HL-60 (cell line): ENCODE measurements at regions not wholly inside any gene's neighbourhood (a gene's known extent, or its start where the extent isn't known, plus 50 kb on each side); places are given as distances from the start of the nearest gene placed in this dataset.
A peak's percentile ranks its signal among the peaks of the same experiment; 100 is the strongest.

Experiments
- DNase-seq, 2 experiments: peaks; one replicate each; pipeline ENCODE4 v3.0.0-alpha.2; 2010 to 2020; ENCODE audit warnings: low read depth in 1 of 2, low spot score in 1 of 2
- H3K27ac ChIP-seq: fragments of 250-450 bp; sonication (Bioruptor Pico); replicated peaks from 2 replicates; pipeline ENCODE4 v1.5.1; 2020; ENCODE audit warnings: mild to moderate bottlenecking, moderate library complexity
- H3K27me3 ChIP-seq: fragments of 250-450 bp; sonication (Bioruptor Pico); 2 replicates; pipeline ENCODE4 v1.5.1; 2021; ENCODE audit warnings: mild to moderate bottlenecking, moderate library complexity; ENCODE audit not compliant: insufficient read depth, poor library complexity, severe bottlenecking
- H3K4me3 ChIP-seq: replicated peaks from 2 replicates; pipeline ENCODE4 v1.5.1; 2011; ENCODE audit warnings: mild to moderate bottlenecking, control low read depth, low read length; ENCODE audit not compliant: insufficient read depth
- CTCF ChIP-seq: IDR thresholded peaks from one replicate; pipeline ENCODE4 v1.5.1; 2011; ENCODE audit warnings: low read length, control low read depth, inconsistent platforms; ENCODE audit not compliant: insufficient read depth
- GABPA ChIP-seq: IDR thresholded peaks from 2 replicates; pipeline ENCODE4 v1.6.1; 2012; ENCODE audit warnings: low read depth
- POLR2AphosphoS5 ChIP-seq: IDR thresholded peaks from 2 replicates; pipeline ENCODE4 v1.6.1; 2012; ENCODE audit warnings: low read depth
- REST ChIP-seq: IDR thresholded peaks from 2 replicates; pipeline ENCODE4 v1.6.1; 2012; ENCODE audit warnings: low read depth; ENCODE audit not compliant: insufficient replicate concordance
- SPI1 ChIP-seq: IDR thresholded peaks from 2 replicates; pipeline ENCODE4 v1.6.1; 2012; ENCODE audit warnings: low read depth, mild to moderate bottlenecking, borderline replicate concordance

DNA sequence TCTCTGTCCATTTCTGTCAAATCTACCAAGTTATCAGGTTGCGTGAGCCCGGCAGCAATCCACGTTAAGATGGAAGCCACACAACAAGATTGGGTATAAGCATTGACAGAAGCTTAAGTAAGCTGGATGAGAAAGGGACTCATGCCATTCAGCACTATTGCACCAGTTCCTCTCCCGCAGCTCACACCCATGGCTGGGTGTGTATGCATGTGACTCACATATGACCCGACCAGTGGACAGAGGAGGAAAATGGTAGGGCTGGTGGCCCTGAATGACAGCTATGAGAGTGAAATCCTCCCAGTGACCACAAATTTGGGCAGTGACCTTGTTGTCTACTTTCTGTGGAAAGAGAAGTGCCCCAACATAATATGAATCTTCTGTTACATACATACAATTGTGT is 113.5 kb downstream of the OTOR start:
- H3K27ac ChIP-seq: no peak overlapping the region
- no peaks in the 10 kb centered on the region for H3K27me3 ChIP-seq
- no peak overlapping the region for H3K4me3 ChIP-seq
- TF ChIP-seq CTCF (no peak), GABPA (no peak), REST (no peak), POLR2AphosphoS5 (no peak)
- DNase-seq: no peak

DNA sequence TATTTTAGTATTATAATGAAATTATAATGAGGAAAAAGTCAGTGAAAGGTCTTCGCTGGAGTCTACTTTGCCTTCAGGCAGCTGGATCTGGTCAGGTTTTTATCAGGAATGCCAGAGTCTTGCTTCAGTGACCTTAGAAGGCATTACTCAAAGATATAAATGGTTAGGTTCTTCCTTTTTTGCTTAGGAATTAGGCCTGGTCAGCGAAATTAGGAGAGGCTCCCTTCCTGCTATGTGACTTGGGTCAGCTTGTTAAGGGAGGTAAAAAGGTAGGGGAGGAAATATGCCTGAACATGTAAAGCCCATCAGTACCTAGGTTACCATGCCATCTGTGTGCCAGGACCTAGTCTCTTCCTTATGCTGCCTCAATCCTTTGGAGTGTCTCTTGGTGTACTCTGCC is 115.1 kb downstream of the OTOR start:
- Histone ChIP-seq H3K4me3 (no peak overlapping the region), H3K27ac (no peak overlapping the region), H3K27me3 (no peaks in the 10 kb centered on the region)
- no peak for TF ChIP-seq POLR2AphosphoS5
- no peak for TF ChIP-seq REST
- TF ChIP-seq SPI1: no peak
- TF ChIP-seq GABPA: no peak
- no peak for TF ChIP-seq CTCF
- DNase-seq: no peak

DNA sequence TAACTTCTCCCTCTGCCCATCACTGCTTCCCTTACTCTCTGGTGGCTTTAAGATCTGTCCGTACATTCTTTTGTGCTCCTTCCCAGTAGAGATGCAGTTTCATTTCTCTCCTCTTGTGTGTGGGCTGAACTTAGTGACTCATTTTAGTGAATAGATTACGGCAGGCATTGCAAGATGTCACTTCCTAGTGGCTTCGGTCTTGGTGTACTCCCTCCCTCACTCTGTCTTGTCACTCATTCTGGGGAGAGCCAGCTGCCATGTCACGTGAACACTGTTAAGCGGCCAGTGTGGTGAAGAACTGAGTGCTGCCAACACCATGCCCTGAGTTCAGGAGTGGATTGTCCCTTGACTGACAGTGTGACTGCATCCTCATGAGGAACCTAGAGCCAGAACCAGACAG is 115.9 kb downstream of the OTOR start:
- Histone ChIP-seq H3K27me3 (no peaks in the 10 kb centered on the region), H3K4me3 (no peak overlapping the region), H3K27ac (no peak overlapping the region)
- TF ChIP-seq CTCF (no peak), GABPA (no peak), REST (no peak), POLR2AphosphoS5 (no peak)
- DNase-seq: peak in 1 of 2 experiments; percentile 35
